Thyroid gland (tissue), 4 donors: ENCODE measurements at regions not wholly inside any gene's neighbourhood (a gene's known extent, or its start where the extent isn't known, plus 50 kb on each side); places are given as distances from the start of the nearest gene placed in this dataset.
A peak's percentile ranks its signal among the peaks of the same experiment; 100 is the strongest.

ENCODE experiments used
- DNase-seq, 2 donors: peaks; one replicate each; pipeline ENCODE4 v3.0.0-alpha.2; 2019
- H3K27ac ChIP-seq, 3 donors: fragments of 200-600 bp; sonication (generic); 1 replicate in 2 of 3; 2 replicates in 1 of 3; pipeline ENCODE4 v1.5.1; 2016 to 2019; ENCODE audit warnings: mild to moderate bottlenecking in 1 of 3, moderate library complexity in 1 of 3
- H3K27me3 ChIP-seq: fragments of 200-600 bp; sonication (generic); one replicate; pipeline ENCODE4 v1.5.1; 2019
- H3K36me3 ChIP-seq, 2 donors: fragments of 200-600 bp; sonication (generic); one replicate each; pipeline ENCODE4 v1.5.1; 2016 to 2019
- H3K4me1 ChIP-seq, 2 donors: fragments of 200-600 bp; sonication (generic); one replicate each; pipeline ENCODE4 v1.5.1; 2017 to 2019
- H3K4me3 ChIP-seq, 3 donors: fragments of 200-600 bp; sonication (generic); replicated peaks in 1 of 3; 1 replicate in 2 of 3; 2 replicates in 1 of 3; pipeline ENCODE4 v1.5.1; 2016; ENCODE audit warnings: mild to moderate bottlenecking in 1 of 3
- H3K9me3 ChIP-seq: fragments of 200-600 bp; sonication (generic); one replicate; pipeline ENCODE4 v1.5.1; 2017
- POLR2A ChIP-seq, 2 donors: fragments of 450-650 bp; IDR thresholded peaks; one replicate each; pipeline ENCODE4 v1.6.1; 2017; ENCODE audit warnings: antibody characterized with exemption in 2 of 2, mild to moderate bottlenecking in 2 of 2, moderate library complexity in 1 of 2
- WGBS, 2 donors: methylation state at CpG; one replicate each; pipeline ENCODE4 v1.1.5; 2017; 5-methylcytosine and 5-hydroxymethylcytosine counted together
- intact Hi-C: fragments of 100-400 bp; cut with DNase I; formaldehyde crosslinking; loops from one replicate; pipeline ENCODE4 v1.15.1; 2023
- TF ChIP-seq, protein P1 (sequence below), 6 experiments: fragments of 200-600 bp in 3 of 6; fragments of 450-650 bp in 3 of 6; sonication (generic) in 3 of 6; IDR thresholded peaks; one replicate each; pipeline ENCODE4 v1.5.1; 2016 to 2019; ENCODE audit warnings: antibody characterized with exemption in 6 of 6, mild to moderate bottlenecking in 2 of 6, inconsistent platforms in 1 of 6, moderate library complexity in 1 of 6

DNA sequence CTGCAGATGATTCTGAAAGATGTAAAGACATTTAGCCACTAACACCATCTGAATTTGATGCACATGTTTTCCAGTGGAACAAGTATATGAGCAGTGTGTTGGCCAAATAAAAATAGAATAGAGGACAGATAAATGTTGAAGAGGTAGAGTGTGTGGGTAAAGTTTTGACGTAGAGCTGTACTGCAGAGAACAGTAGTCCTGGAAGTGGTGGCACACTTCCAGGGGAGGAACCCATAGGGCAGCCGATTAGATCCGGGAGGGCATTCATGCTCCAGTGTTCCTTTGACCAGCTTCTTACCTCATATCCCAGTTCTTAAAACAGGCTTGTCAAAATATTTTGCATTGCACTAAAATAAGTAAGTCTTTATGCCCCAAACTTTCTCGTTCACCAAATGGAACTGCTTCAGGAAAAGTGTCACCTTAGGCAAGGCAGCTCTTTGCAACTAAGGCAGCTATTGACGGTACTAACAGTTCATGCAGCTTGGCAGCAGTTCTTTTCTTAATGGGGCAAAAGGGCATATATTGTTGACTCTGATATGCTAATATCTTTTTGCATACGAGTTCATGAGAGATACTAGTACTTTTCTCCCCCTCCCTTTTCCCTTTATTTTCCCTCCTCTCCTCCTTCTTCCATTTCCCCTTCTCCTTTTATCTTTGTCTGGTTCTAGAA is 429.3 kb upstream of the AZI2 start:
- no peaks in the 10 kb centered on the region for H3K4me1 ChIP-seq
- intact Hi-C loops = no loop called here
- 61 to 66% methylated on average over 6 of the region's 6 CpGs for WGBS, 2 donors
- TF ChIP-seq POLR2A (IDR thresholded peaks at IDR 0.05) = no peak
- TF ChIP-seq, protein P1, sequence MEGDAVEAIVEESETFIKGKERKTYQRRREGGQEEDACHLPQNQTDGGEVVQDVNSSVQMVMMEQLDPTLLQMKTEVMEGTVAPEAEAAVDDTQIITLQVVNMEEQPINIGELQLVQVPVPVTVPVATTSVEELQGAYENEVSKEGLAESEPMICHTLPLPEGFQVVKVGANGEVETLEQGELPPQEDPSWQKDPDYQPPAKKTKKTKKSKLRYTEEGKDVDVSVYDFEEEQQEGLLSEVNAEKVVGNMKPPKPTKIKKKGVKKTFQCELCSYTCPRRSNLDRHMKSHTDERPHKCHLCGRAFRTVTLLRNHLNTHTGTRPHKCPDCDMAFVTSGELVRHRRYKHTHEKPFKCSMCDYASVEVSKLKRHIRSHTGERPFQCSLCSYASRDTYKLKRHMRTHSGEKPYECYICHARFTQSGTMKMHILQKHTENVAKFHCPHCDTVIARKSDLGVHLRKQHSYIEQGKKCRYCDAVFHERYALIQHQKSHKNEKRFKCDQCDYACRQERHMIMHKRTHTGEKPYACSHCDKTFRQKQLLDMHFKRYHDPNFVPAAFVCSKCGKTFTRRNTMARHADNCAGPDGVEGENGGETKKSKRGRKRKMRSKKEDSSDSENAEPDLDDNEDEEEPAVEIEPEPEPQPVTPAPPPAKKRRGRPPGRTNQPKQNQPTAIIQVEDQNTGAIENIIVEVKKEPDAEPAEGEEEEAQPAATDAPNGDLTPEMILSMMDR (IDR thresholded peaks at IDR 0.05) = no peak
- H3K27me3 ChIP-seq = no peaks in the 10 kb centered on the region
- no peaks in the 10 kb centered on the region for H3K9me3 ChIP-seq
- H3K27ac ChIP-seq = no peak overlapping the region
- peak; percentile 3 to 5 for DNase-seq
- H3K36me3 ChIP-seq = no peaks in the 10 kb centered on the region
- no peak overlapping the region for H3K4me3 ChIP-seq

DNA sequence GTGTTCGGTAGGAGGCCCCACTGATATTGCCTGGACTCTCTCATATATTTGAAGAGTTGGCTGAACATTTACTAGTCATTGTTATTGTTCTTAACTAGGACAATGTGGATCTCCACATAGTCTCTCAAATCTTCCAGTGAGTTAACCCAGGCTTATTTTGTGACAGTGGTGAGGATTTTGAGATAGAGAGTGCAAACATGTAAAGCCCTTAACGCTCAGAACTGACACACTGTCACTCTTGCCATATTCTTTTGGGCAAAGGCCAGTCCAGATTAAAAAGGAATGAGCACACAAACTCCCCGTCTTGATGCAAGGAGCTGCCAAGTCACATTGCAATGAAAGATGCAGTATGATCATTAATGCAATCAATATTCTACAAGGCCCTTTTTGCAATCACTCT is 431.9 kb upstream of the AZI2 start:
- no peak for DNase-seq
- intact Hi-C loops = no loop called here
- TF ChIP-seq, protein P1 (IDR thresholded peaks at IDR 0.05) = no peak
- TF ChIP-seq POLR2A (IDR thresholded peaks at IDR 0.05) = no peak
- H3K9me3 ChIP-seq = no peaks in the 10 kb centered on the region
- no peaks in the 10 kb centered on the region for H3K36me3 ChIP-seq
- H3K27me3 ChIP-seq = no peaks in the 10 kb centered on the region
- no peak overlapping the region for H3K4me3 ChIP-seq
- 76 to 77% methylated on average over 3 of the region's 3 CpGs for WGBS, 2 donors
- H3K4me1 ChIP-seq = no peaks in the 10 kb centered on the region
- H3K27ac ChIP-seq = no peak overlapping the region

- H3K4me3 ChIP-seq = no peak overlapping the region
- no peaks in the 10 kb centered on the region for H3K36me3 ChIP-seq
- H3K4me1 ChIP-seq = no peaks in the 10 kb centered on the region
- TF ChIP-seq, protein P1 (IDR thresholded peaks at IDR 0.05) = no peak
- no peak for TF ChIP-seq POLR2A (IDR thresholded peaks at IDR 0.05)
- H3K9me3 ChIP-seq = no peaks in the 10 kb centered on the region
- DNase-seq = no peak
- intact Hi-C loops = no loop called here
- no peaks in the 10 kb centered on the region for H3K27me3 ChIP-seq
- H3K27ac ChIP-seq = no peak overlapping the region
Observed at GRCh38 chr3:28781053-28781452, 432.4 kb upstream of the AZI2 start.

DNA sequence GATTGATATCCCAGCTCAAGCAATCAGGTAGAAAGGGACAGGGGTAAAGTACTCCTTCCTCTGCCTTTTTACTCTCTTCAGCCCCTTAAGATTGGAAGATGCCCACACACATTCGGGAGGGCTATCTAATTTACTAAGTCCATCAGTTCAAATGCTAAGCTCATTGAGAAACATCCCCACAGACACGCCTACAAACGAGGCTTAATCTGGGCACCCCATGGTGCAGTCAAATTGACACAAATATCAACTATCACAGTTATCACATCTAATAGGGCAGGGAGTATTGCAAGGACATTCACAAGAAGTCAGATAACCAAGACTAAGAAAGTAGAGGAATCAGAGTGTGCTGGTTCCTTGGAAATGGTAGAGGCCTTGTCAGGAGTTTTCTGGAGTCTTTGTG is 437.8 kb upstream of the AZI2 start:
- Histone ChIP-seq H3K27me3 (no peaks in the 10 kb centered on the region), H3K36me3 (no peaks in the 10 kb centered on the region), H3K9me3 (no peaks in the 10 kb centered on the region), H3K4me3 (no peak overlapping the region), H3K4me1 (no peaks in the 10 kb centered on the region), H3K27ac (no peak overlapping the region)
- no peak for DNase-seq
- TF ChIP-seq, protein P1 (IDR thresholded peaks at IDR 0.05) = no peak
- TF ChIP-seq POLR2A (IDR thresholded peaks at IDR 0.05) = no peak
- 71 to 84% methylated on average over 3 of the region's 3 CpGs for WGBS, 2 donors
- intact Hi-C loops = no loop called here

DNA sequence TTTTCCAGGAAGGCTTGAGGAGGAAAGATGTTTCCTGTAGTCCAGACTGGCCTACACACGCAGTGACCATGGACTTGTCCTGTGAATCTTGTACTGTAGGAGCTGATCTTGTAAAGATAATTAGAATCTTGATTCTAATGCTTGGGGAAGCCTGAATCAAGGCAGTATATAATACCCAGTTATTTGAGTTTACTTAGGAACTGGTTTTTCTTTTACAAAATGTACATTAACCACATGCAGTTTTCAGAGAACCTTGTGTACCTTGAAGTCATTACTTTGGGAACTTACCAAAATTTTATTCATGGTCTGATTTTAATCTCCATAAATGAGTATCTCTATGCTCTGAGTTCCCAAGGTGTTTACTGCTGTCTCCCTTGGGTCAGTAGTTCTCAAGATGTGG is 439.9 kb upstream of the AZI2 start:
- TF ChIP-seq, protein P1 (IDR thresholded peaks at IDR 0.05) = no peak
- no peak for TF ChIP-seq POLR2A (IDR thresholded peaks at IDR 0.05)
- Histone ChIP-seq H3K4me3 (no peak overlapping the region), H3K9me3 (no peaks in the 10 kb centered on the region), H3K36me3 (no peaks in the 10 kb centered on the region), H3K4me1 (no peaks in the 10 kb centered on the region), H3K27ac (no peak overlapping the region), H3K27me3 (no peaks in the 10 kb centered on the region)
- intact Hi-C loops = no loop called here
- WGBS, 2 donors = 80 to 81% methylated on average over 1 of the region's 1 CpG
- no peak for DNase-seq
